NB4 (cell line): ENCODE measurements at regions not wholly inside any gene's neighbourhood (a gene's known extent, or its start where the extent isn't known, plus 50 kb on each side); places are given as distances from the start of the nearest gene placed in this dataset.

Experiments
- MYC ChIP-seq: IDR thresholded peaks from 2 replicates; pipeline ENCODE4 v1.6.1; 2011; ENCODE audit warnings: low read depth, low read length
- POLR2A ChIP-seq: IDR thresholded peaks from 2 replicates; pipeline ENCODE4 v1.6.1; 2011; ENCODE audit warnings: mild to moderate bottlenecking; ENCODE audit not compliant: insufficient read length; ENCODE audit errors: extremely low read depth
- TF ChIP-seq, protein P1 (sequence below): IDR thresholded peaks from one replicate; pipeline ENCODE4 v1.5.1; 2012; ENCODE audit warnings: low read depth, low read length
- TF ChIP-seq, protein P2 (sequence below): IDR thresholded peaks from 2 replicates; pipeline ENCODE4 v1.6.1; 2011; ENCODE audit warnings: low read depth, low read length

GRCh38 chr4:38378478-38378877, 285.5 kb upstream of the KLF3 start:
- TF ChIP-seq, protein P1, sequence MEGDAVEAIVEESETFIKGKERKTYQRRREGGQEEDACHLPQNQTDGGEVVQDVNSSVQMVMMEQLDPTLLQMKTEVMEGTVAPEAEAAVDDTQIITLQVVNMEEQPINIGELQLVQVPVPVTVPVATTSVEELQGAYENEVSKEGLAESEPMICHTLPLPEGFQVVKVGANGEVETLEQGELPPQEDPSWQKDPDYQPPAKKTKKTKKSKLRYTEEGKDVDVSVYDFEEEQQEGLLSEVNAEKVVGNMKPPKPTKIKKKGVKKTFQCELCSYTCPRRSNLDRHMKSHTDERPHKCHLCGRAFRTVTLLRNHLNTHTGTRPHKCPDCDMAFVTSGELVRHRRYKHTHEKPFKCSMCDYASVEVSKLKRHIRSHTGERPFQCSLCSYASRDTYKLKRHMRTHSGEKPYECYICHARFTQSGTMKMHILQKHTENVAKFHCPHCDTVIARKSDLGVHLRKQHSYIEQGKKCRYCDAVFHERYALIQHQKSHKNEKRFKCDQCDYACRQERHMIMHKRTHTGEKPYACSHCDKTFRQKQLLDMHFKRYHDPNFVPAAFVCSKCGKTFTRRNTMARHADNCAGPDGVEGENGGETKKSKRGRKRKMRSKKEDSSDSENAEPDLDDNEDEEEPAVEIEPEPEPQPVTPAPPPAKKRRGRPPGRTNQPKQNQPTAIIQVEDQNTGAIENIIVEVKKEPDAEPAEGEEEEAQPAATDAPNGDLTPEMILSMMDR: no peak
- TF ChIP-seq POLR2A (no peak), MYC (no peak)
- TF ChIP-seq, protein P2, sequence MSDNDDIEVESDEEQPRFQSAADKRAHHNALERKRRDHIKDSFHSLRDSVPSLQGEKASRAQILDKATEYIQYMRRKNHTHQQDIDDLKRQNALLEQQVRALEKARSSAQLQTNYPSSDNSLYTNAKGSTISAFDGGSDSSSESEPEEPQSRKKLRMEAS: no peak
